ENCODE measurements at regions not wholly inside any gene's neighbourhood (a gene's known extent, or its start where the extent isn't known, plus 50 kb on each side); places are given as distances from the start of the nearest gene placed in this dataset.

GRCh38 chr6:23736577-23736976 is 389.4 kb upstream of the NRSN1 start:
- H3K36me3 ChIP-seq (ENCODE audit: insufficient read depth, low read length): no peaks in the 10 kb centered on the region
- DNase-seq: no peak
- Mint-ChIP-seq H3K27ac (no peak overlapping the region), H3K27me3 (no peaks in the 10 kb centered on the region), H3K9me3 (peaks cover 0 to 4% (median 2%) of the 10 kb centered on the region in 5 donors), H3K36me3 (no peaks in the 10 kb centered on the region), H3K4me3 (no peak overlapping the region), H3K4me1 (no peaks in the 10 kb centered on the region)
- CTCF ChIA-PET: no interaction called here
- POLR2A ChIA-PET: no interaction called here
- H3K27ac ChIP-seq (ENCODE audit: low read depth, low read length): no peak overlapping the region
- H3K4me1 ChIP-seq (ENCODE audit: insufficient read depth, low read length): no peaks in the 10 kb centered on the region
- H3K4me3 ChIP-seq (ENCODE audit: low read length): no peak overlapping the region
- H3K27me3 ChIP-seq (ENCODE audit: insufficient read depth, low read length, poor library complexity, severe bottlenecking): no peaks in the 10 kb centered on the region
- no peaks in the 10 kb centered on the region for H3K9me3 ChIP-seq (ENCODE audit: low read length)

- no peaks in the 10 kb centered on the region for H3K4me1 ChIP-seq (ENCODE audit: insufficient read depth, low read length)
- CTCF ChIA-PET: no interaction called here
- POLR2A ChIA-PET: no interaction called here
- H3K4me3 Mint-ChIP-seq: no peak overlapping the region
- H3K27ac ChIP-seq (ENCODE audit: low read depth, low read length): no peak overlapping the region
- no peaks in the 10 kb centered on the region for H3K27me3 Mint-ChIP-seq
- peaks cover 0 to 9% (median 7%) of the 10 kb centered on the region in 5 donors for H3K9me3 Mint-ChIP-seq
- no peaks in the 10 kb centered on the region for H3K27me3 ChIP-seq (ENCODE audit: insufficient read depth, low read length, poor library complexity, severe bottlenecking)
- no peaks in the 10 kb centered on the region for H3K36me3 Mint-ChIP-seq
- no peak overlapping the region for H3K4me3 ChIP-seq (ENCODE audit: low read length)
- no peak for DNase-seq
- no peaks in the 10 kb centered on the region for H3K4me1 Mint-ChIP-seq
- H3K9me3 ChIP-seq (ENCODE audit: low read length): no peaks in the 10 kb centered on the region
- H3K27ac Mint-ChIP-seq: no peak overlapping the region
- no peaks in the 10 kb centered on the region for H3K36me3 ChIP-seq (ENCODE audit: insufficient read depth, low read length)
Measured at GRCh38 chr6:23747239-23747638, 378.8 kb upstream of the NRSN1 start.

- H3K36me3 Mint-ChIP-seq: no peaks in the 10 kb centered on the region
- Histone ChIP-seq H3K4me1 (ENCODE audit: insufficient read depth, low read length) (no peaks in the 10 kb centered on the region), H3K36me3 (ENCODE audit: insufficient read depth, low read length) (no peaks in the 10 kb centered on the region), H3K27me3 (ENCODE audit: insufficient read depth, low read length, poor library complexity, severe bottlenecking) (no peaks in the 10 kb centered on the region), H3K9me3 (ENCODE audit: low read length) (peaks cover 4% of the 10 kb centered on the region), H3K4me3 (ENCODE audit: low read length) (no peak overlapping the region), H3K27ac (ENCODE audit: low read depth, low read length) (no peak overlapping the region)
- peaks cover 3 to 10% (median 8%) of the 10 kb centered on the region in 5 donors for H3K9me3 Mint-ChIP-seq
- H3K27ac Mint-ChIP-seq: no peak overlapping the region
- ChIA-PET POLR2A (no interaction called here), CTCF (no interaction called here)
- H3K4me1 Mint-ChIP-seq: no peaks in the 10 kb centered on the region
- DNase-seq: no peak
- H3K27me3 Mint-ChIP-seq: no peaks in the 10 kb centered on the region
- H3K4me3 Mint-ChIP-seq: no peak overlapping the region
Measured at GRCh38 chr6:23752414-23752813, 373.6 kb upstream of the NRSN1 start.

- H3K4me1 Mint-ChIP-seq: no peaks in the 10 kb centered on the region
- no peak for DNase-seq
Measured at GRCh38 chr6:23754197-23754596, 371.8 kb upstream of the NRSN1 start.

GRCh38 chr6:23775127-23775526 is 350.9 kb upstream of the NRSN1 start:
- ChIA-PET CTCF (no interaction called here), POLR2A (no interaction called here)
- Mint-ChIP-seq H3K9me3 (peaks cover 0 to 15% (median 0%) of the 10 kb centered on the region in 5 donors), H3K27ac (no peak overlapping the region), H3K27me3 (no peaks in the 10 kb centered on the region), H3K36me3 (no peaks in the 10 kb centered on the region), H3K4me3 (no peak overlapping the region), H3K4me1 (no peaks in the 10 kb centered on the region)
- no peak for DNase-seq
- Histone ChIP-seq H3K27ac (ENCODE audit: low read depth, low read length) (no peak overlapping the region), H3K27me3 (ENCODE audit: insufficient read depth, low read length, poor library complexity, severe bottlenecking) (no peaks in the 10 kb centered on the region), H3K9me3 (ENCODE audit: low read length) (no peaks in the 10 kb centered on the region), H3K4me3 (ENCODE audit: low read length) (no peak overlapping the region), H3K4me1 (ENCODE audit: insufficient read depth, low read length) (no peaks in the 10 kb centered on the region), H3K36me3 (ENCODE audit: insufficient read depth, low read length) (no peaks in the 10 kb centered on the region)

More at GRCh38 chr6:23754197-23754596, 371.8 kb upstream of the NRSN1 start:
- Mint-ChIP-seq H3K27ac (no peak overlapping the region), H3K9me3 (peaks cover 4 to 10% (median 6%) of the 10 kb centered on the region in 5 donors), H3K27me3 (no peaks in the 10 kb centered on the region), H3K36me3 (no peaks in the 10 kb centered on the region), H3K4me3 (no peak overlapping the region)
- Histone ChIP-seq H3K27me3 (ENCODE audit: insufficient read depth, low read length, poor library complexity, severe bottlenecking) (no peaks in the 10 kb centered on the region), H3K9me3 (ENCODE audit: low read length) (peaks cover 4% of the 10 kb centered on the region), H3K4me1 (ENCODE audit: insufficient read depth, low read length) (no peaks in the 10 kb centered on the region), H3K4me3 (ENCODE audit: low read length) (no peak overlapping the region), H3K27ac (ENCODE audit: low read depth, low read length) (no peak overlapping the region), H3K36me3 (ENCODE audit: insufficient read depth, low read length) (no peaks in the 10 kb centered on the region)
- POLR2A ChIA-PET: no interaction called here
- CTCF ChIA-PET: no interaction called here

GRCh38 chr6:23783901-23784300 is 342.1 kb upstream of the NRSN1 start:
- DNase-seq: no peak
- POLR2A ChIA-PET: no interaction called here
- Mint-ChIP-seq H3K9me3 (peaks cover 0 to 8% (median 0%) of the 10 kb centered on the region in 5 donors), H3K27me3 (no peaks in the 10 kb centered on the region), H3K4me1 (no peaks in the 10 kb centered on the region), H3K4me3 (no peak overlapping the region), H3K27ac (no peak overlapping the region), H3K36me3 (no peaks in the 10 kb centered on the region)
- no peaks in the 10 kb centered on the region for H3K4me1 ChIP-seq (ENCODE audit: insufficient read depth, low read length)
- no peaks in the 10 kb centered on the region for H3K36me3 ChIP-seq (ENCODE audit: insufficient read depth, low read length)
- no peak overlapping the region for H3K27ac ChIP-seq (ENCODE audit: low read depth, low read length)
- H3K9me3 ChIP-seq (ENCODE audit: low read length): no peaks in the 10 kb centered on the region
- H3K27me3 ChIP-seq (ENCODE audit: insufficient read depth, low read length, poor library complexity, severe bottlenecking): no peaks in the 10 kb centered on the region
- no peak overlapping the region for H3K4me3 ChIP-seq (ENCODE audit: low read length)
- CTCF ChIA-PET: no interaction called here

GRCh38 chr6:23784301-23784919 is 341.6 kb upstream of the NRSN1 start:
- Histone ChIP-seq H3K27me3 (ENCODE audit: insufficient read depth, low read length, poor library complexity, severe bottlenecking) (no peaks in the 10 kb centered on the region), H3K9me3 (ENCODE audit: low read length) (no peaks in the 10 kb centered on the region), H3K4me3 (ENCODE audit: low read length) (no peak overlapping the region), H3K36me3 (ENCODE audit: insufficient read depth, low read length) (no peaks in the 10 kb centered on the region), H3K4me1 (ENCODE audit: insufficient read depth, low read length) (no peaks in the 10 kb centered on the region), H3K27ac (ENCODE audit: low read depth, low read length) (no peak overlapping the region)
- Mint-ChIP-seq H3K27ac (no peak overlapping the region), H3K4me1 (no peaks in the 10 kb centered on the region), H3K27me3 (no peaks in the 10 kb centered on the region), H3K36me3 (no peaks in the 10 kb centered on the region), H3K4me3 (no peak overlapping the region), H3K9me3 (peaks cover 0 to 8% (median 0%) of the 10 kb centered on the region in 5 donors)
- DNase-seq: no peak
- POLR2A ChIA-PET: no interaction called here
- CTCF ChIA-PET: no interaction called here

GRCh38 chr6:23790756-23791155 is 335.3 kb upstream of the NRSN1 start:
- POLR2A ChIA-PET: no interaction called here
- Mint-ChIP-seq H3K4me1 (no peaks in the 10 kb centered on the region), H3K4me3 (no peak overlapping the region), H3K27ac (no peak overlapping the region), H3K9me3 (peaks cover 0 to 13% (median 2%) of the 10 kb centered on the region in 5 donors), H3K27me3 (no peaks in the 10 kb centered on the region), H3K36me3 (no peaks in the 10 kb centered on the region)
- no peaks in the 10 kb centered on the region for H3K27me3 ChIP-seq (ENCODE audit: insufficient read depth, low read length, poor library complexity, severe bottlenecking)
- CTCF ChIA-PET: no interaction called here
- no peaks in the 10 kb centered on the region for H3K9me3 ChIP-seq (ENCODE audit: low read length)
- no peak for DNase-seq
- H3K4me3 ChIP-seq (ENCODE audit: low read length): no peak overlapping the region
- H3K4me1 ChIP-seq (ENCODE audit: insufficient read depth, low read length): no peaks in the 10 kb centered on the region
- no peak overlapping the region for H3K27ac ChIP-seq (ENCODE audit: low read depth, low read length)
- H3K36me3 ChIP-seq (ENCODE audit: insufficient read depth, low read length): no peaks in the 10 kb centered on the region

- Mint-ChIP-seq H3K9me3 (peaks cover 0 to 13% (median 3%) of the 10 kb centered on the region in 5 donors), H3K36me3 (no peaks in the 10 kb centered on the region), H3K4me1 (no peaks in the 10 kb centered on the region), H3K4me3 (no peak overlapping the region), H3K27me3 (no peaks in the 10 kb centered on the region), H3K27ac (no peak overlapping the region)
- Histone ChIP-seq H3K36me3 (ENCODE audit: insufficient read depth, low read length) (no peaks in the 10 kb centered on the region), H3K27me3 (ENCODE audit: insufficient read depth, low read length, poor library complexity, severe bottlenecking) (no peaks in the 10 kb centered on the region), H3K9me3 (ENCODE audit: low read length) (no peaks in the 10 kb centered on the region), H3K4me3 (ENCODE audit: low read length) (no peak overlapping the region), H3K4me1 (ENCODE audit: insufficient read depth, low read length) (no peaks in the 10 kb centered on the region), H3K27ac (ENCODE audit: low read depth, low read length) (no peak overlapping the region)
- POLR2A ChIA-PET: no interaction called here
- CTCF ChIA-PET: no interaction called here
- DNase-seq: no peak
Measured at GRCh38 chr6:23797041-23797440, 329.0 kb upstream of the NRSN1 start.

All from CD8-positive, alpha-beta memory T cell (primary cell).